Neuronal stem cell (in vitro differentiated cells): ENCODE measurements at regions not wholly inside any gene's neighbourhood (a gene's known extent, or its start where the extent isn't known, plus 50 kb on each side); places are given as distances from the start of the nearest gene placed in this dataset.
"Not testable (repeated sequence)": the region's sequence is repeated elsewhere in the genome, so short reads cannot be mapped to it uniquely, and the experiment has no call there.

Experiments
- DNase-seq: peaks from one replicate; pipeline ENCODE4 v3.0.0-alpha.2; 2013; ENCODE audit warnings: low spot score
- H2AFZ ChIP-seq: one replicate; pipeline ENCODE4 v1.6.1; 2013; ENCODE audit warnings: mild to moderate bottlenecking, low read length, inconsistent platforms
- H2AK5ac ChIP-seq: 2 replicates; pipeline ENCODE4 v1.6.1; 2013; ENCODE audit warnings: low read depth, mild to moderate bottlenecking, inconsistent platforms, low read length, moderate library complexity, mixed read lengths
- H2BK120ac ChIP-seq: 2 replicates; pipeline ENCODE4 v1.6.1; 2013; ENCODE audit warnings: low read depth, mild to moderate bottlenecking, inconsistent platforms, low read length, moderate library complexity, mixed read lengths
- H2BK12ac ChIP-seq: one replicate; pipeline ENCODE4 v1.6.1; 2013; ENCODE audit warnings: low read length, inconsistent platforms
- H2BK15ac ChIP-seq: 2 replicates; pipeline ENCODE4 v1.6.1; 2013; ENCODE audit warnings: mild to moderate bottlenecking, low read length, inconsistent platforms, mixed read lengths
- H2BK5ac ChIP-seq: one replicate; pipeline ENCODE4 v1.6.1; 2013; ENCODE audit warnings: inconsistent platforms, mild to moderate bottlenecking, low read length, moderate library complexity
- H3K14ac ChIP-seq: one replicate; pipeline ENCODE4 v1.6.1; 2013; ENCODE audit warnings: low read length, inconsistent platforms
- H3K18ac ChIP-seq: 2 replicates; pipeline ENCODE4 v1.6.1; 2013; ENCODE audit warnings: low read length, inconsistent platforms
- H3K23ac ChIP-seq: 2 replicates; pipeline ENCODE4 v1.6.1; 2013; ENCODE audit warnings: low read depth, mild to moderate bottlenecking, mixed read lengths, low read length, inconsistent platforms; ENCODE audit not compliant: poor library complexity
- H3K27ac ChIP-seq: replicated peaks from 3 replicates; pipeline ENCODE4 v1.5.1; 2013; ENCODE audit warnings: low read length, inconsistent platforms
- H3K27me3 ChIP-seq, 3 experiments: 2 replicates each; pipeline ENCODE4 v1.6.1; 2013; ENCODE audit warnings: low read length in 3 of 3, mild to moderate bottlenecking in 2 of 3, inconsistent platforms in 1 of 3, low read depth in 1 of 3, mixed read lengths in 1 of 3, moderate library complexity in 1 of 3; ENCODE audit not compliant: control insufficient read depth in 3 of 3, insufficient read depth in 3 of 3
- H3K36me3 ChIP-seq, 2 donors: replicated peaks in 1 of 2; 2 replicates each; pipeline ENCODE4 v1.6.1; 2013; ENCODE audit warnings: low read length in 2 of 2; ENCODE audit not compliant: control insufficient read depth in 2 of 2, insufficient read depth in 2 of 2
- H3K4ac ChIP-seq: 2 replicates; pipeline ENCODE4 v1.6.1; 2013; ENCODE audit warnings: inconsistent platforms, mild to moderate bottlenecking, low read length, moderate library complexity
- H3K4me1 ChIP-seq, 2 donors: 1 replicate in 1 of 2; 2 replicates in 1 of 2; pipeline ENCODE4 v1.6.1; 2013; ENCODE audit warnings: low read length in 2 of 2, low read depth in 1 of 2; ENCODE audit not compliant: control insufficient read depth in 2 of 2, insufficient read depth in 1 of 2
- H3K4me2 ChIP-seq: one replicate; pipeline ENCODE4 v1.6.1; 2013; ENCODE audit warnings: mild to moderate bottlenecking, low read length, inconsistent platforms; ENCODE audit not compliant: insufficient read depth, poor library complexity, severe bottlenecking
- H3K4me3 ChIP-seq, 2 donors: 2 replicates each; pipeline ENCODE4 v1.5.1; 2013; ENCODE audit warnings: low read length in 2 of 2, mild to moderate bottlenecking in 2 of 2, inconsistent platforms in 1 of 2, moderate library complexity in 1 of 2
- H3K79me1 ChIP-seq: one replicate; pipeline ENCODE4 v1.6.1; 2013; ENCODE audit warnings: low read depth, mild to moderate bottlenecking, inconsistent platforms, low read length, moderate library complexity
- H3K9ac ChIP-seq: one replicate; pipeline ENCODE4 v1.6.1; 2013; ENCODE audit warnings: mild to moderate bottlenecking, low read depth, low read length, inconsistent platforms; ENCODE audit not compliant: poor library complexity
- H3K9me3 ChIP-seq, 2 donors: replicated peaks in 1 of 2; 2 replicates each; pipeline versions ENCODE3 to v1.6.1; 2013; ENCODE audit warnings: low read length in 2 of 2, mild to moderate bottlenecking in 2 of 2, inconsistent platforms in 1 of 2, low read depth in 1 of 2, mixed read lengths in 1 of 2, moderate library complexity in 1 of 2; ENCODE audit not compliant: control insufficient read depth in 2 of 2, insufficient read depth in 1 of 2
- H4K8ac ChIP-seq: one replicate; pipeline ENCODE4 v1.6.1; 2013; ENCODE audit warnings: low read depth, mild to moderate bottlenecking, inconsistent platforms, low read length, moderate library complexity
- H4K91ac ChIP-seq: one replicate; pipeline ENCODE4 v1.6.1; 2013; ENCODE audit warnings: low read length, low read depth, mild to moderate bottlenecking, inconsistent platforms; ENCODE audit not compliant: poor library complexity
- WGBS, 2 donors: extraction: QIAGEN DNeasy Blood & Tissue Kit; methylation state at CpG; one replicate each; pipeline ENCODE4 v1.1.7; 2013; ENCODE audit warnings: missing lambda C conversion rate in 2 of 2, mixed read lengths in 1 of 2; ENCODE audit not compliant: insufficient read length in 2 of 2, insufficient replicate concordance in 1 of 2; ENCODE audit errors: extremely low coverage in 2 of 2; 5-methylcytosine and 5-hydroxymethylcytosine counted together

DNA sequence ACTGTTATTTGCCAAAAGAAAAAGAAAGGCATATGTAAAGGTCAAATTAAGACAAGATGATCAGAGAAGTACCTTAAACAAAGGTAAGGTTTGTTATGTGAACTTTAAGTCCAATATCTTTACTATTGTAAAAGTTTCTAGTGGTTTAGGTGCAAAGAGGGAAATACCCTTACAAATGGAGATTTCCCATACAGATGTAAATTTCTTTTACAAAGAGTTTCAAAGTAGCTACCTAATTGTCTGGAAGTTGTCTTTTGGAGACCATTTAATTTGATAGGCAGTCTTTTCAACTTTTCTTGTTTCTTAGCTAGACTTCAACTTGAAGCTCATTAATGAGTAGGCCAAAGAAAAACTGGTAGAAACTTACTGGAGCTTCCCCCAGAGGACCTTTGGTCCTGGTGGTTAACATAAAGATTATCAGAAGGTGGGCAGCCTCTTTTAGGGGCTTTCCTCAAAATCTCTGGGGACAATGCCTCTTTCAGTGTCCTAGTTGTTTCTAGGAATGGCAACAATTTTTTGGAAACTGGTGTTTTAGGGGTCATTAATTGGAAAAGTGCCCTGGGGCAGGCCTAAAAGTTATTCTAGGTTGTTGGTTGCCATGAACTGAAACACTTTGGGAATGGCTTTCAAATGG, 297.3 kb downstream of the GUCY2F start:
- Histone ChIP-seq H4K91ac (no peak overlapping the region), H3K14ac (no peak overlapping the region), H3K9ac (no peak overlapping the region), H3K18ac (no peak overlapping the region), H2AK5ac (no peak overlapping the region), H2BK5ac (no peak overlapping the region), H3K9me3 (no peaks in the 10 kb centered on the region), H4K8ac (no peak overlapping the region), H3K23ac (no peak overlapping the region), H2BK120ac (no peak overlapping the region), H3K4me2 (no peak overlapping the region), H2BK12ac (no peak overlapping the region), H3K4ac (no peak overlapping the region), H3K4me3 (no peak overlapping the region), H2AFZ (no peak overlapping the region), H3K4me1 (no peaks in the 10 kb centered on the region), H3K27ac (no peak overlapping the region), H2BK15ac (no peak overlapping the region), H3K36me3 (no peaks in the 10 kb centered on the region), H3K27me3 (no peaks in the 10 kb centered on the region), H3K79me1 (no peaks in the 10 kb centered on the region)
- DNase-seq: no peak

DNA sequence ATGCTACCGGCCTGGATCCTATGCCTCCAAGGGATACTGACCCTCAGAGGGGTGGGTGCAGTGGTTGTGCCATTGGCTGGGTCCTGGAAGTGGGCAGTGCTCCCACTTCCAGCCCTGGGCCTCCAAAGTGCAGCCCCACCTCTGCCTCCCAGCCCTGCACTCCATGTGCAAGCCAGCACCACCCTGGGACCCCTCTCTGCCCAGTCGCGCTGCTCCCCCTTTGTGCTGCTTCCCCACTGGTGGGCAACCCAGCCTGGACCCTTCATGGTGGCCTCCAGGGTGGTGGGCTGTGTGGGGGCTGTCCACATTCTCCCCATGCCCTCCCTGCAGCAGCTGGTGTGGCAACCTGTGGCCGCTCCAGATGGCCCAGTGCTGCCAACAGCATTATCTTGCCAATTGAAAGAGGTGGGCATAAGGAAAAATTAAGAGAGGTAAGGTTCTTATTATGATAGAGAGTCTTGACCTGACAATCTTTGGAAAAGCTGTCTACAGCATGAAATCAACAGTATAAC, 309.7 kb downstream of the GUCY2F start:
- Histone ChIP-seq H3K79me1 (no peaks in the 10 kb centered on the region), H4K91ac (no peak overlapping the region), H2BK120ac (no peak overlapping the region), H3K27ac (no peak overlapping the region), H3K27me3 (no peaks in the 10 kb centered on the region), H2BK5ac (no peak overlapping the region), H3K9me3 (peaks cover 0 to 5% of the 10 kb centered on the region in 2 donors), H3K36me3 (no peaks in the 10 kb centered on the region), H4K8ac (no peak overlapping the region), H2BK15ac (no peak overlapping the region), H3K14ac (no peak overlapping the region), H3K4me3 (no peak overlapping the region), H3K23ac (no peak overlapping the region), H2AK5ac (no peak overlapping the region), H2AFZ (no peak overlapping the region), H3K4me1 (no peaks in the 10 kb centered on the region), H2BK12ac (no peak overlapping the region), H3K9ac (no peak overlapping the region), H3K18ac (no peak overlapping the region), H3K4ac (no peak overlapping the region), H3K4me2 (no peak overlapping the region)
- no peak for DNase-seq
- WGBS, 2 donors: no CpG with 5 or more reads among the region's 4 CpGs

DNA sequence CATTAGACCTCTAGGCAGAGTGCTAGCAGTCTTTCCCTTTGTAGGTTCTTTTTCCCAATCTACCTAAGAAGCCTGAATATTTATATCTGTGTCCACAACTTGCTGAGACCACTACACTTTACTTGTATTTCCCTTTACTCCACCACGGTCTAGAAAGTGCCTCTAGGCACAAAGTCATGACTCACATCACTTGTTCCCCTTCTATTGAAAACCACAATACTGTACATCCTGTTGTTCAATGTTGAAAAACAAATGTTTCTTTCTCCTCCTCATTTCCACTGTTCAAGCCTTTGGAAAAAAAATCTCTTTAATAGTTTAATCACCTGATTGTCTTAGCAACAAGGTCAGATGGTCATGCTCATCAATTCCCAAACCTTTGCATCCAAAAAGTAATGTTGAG, 326.7 kb downstream of the GUCY2F start:
- Histone ChIP-seq H3K79me1 (no peaks in the 10 kb centered on the region), H2BK120ac (no peak overlapping the region), H3K23ac (no peak overlapping the region), H3K9ac (no peak overlapping the region), H3K4me1 (no peaks in the 10 kb centered on the region), H2AFZ (no peak overlapping the region), H3K4ac (no peak overlapping the region), H3K36me3 (no peaks in the 10 kb centered on the region), H2BK12ac (no peak overlapping the region), H3K18ac (no peak overlapping the region), H3K14ac (no peak overlapping the region), H3K4me3 (no peak overlapping the region), H3K27me3 (no peaks in the 10 kb centered on the region), H3K9me3 (no peaks in the 10 kb centered on the region), H2AK5ac (no peak overlapping the region), H4K8ac (no peak overlapping the region), H3K4me2 (no peak overlapping the region), H4K91ac (no peak overlapping the region), H2BK15ac (no peak overlapping the region), H3K27ac (no peak overlapping the region), H2BK5ac (no peak overlapping the region)
- DNase-seq: no peak
- no CpG with 5 or more reads among the region's 1 CpG for WGBS, 2 donors

DNA sequence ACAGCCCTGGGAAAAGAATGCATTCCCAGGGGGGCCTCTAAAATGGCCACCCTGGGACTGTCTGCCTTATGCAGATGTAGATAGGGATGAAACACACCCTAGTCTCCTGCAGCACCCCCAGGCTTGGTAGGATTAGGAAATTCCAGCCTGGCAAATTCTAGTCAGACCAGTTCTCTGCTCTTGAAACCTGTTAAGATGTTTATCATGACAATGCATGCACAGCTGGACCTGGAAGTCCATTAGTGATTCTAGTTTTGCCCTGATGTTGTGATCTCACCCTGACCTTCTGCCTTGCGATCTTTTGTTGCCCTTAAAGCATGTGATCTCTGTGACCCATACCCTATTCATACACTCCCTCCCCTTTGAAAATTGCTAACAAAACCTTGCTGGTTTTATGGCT, 337.7 kb downstream of the GUCY2F start:
- not testable (repeated sequence) for H2BK120ac ChIP-seq, H2AK5ac ChIP-seq, H3K4me2 ChIP-seq, H3K4ac ChIP-seq, H2BK12ac ChIP-seq, H3K27me3 ChIP-seq, H2AFZ ChIP-seq, H3K9ac ChIP-seq, H2BK5ac ChIP-seq, H3K14ac ChIP-seq, H3K23ac ChIP-seq, H2BK15ac ChIP-seq, H4K8ac ChIP-seq, H4K91ac ChIP-seq, H3K36me3 ChIP-seq, DNase-seq, H3K4me3 ChIP-seq, H3K79me1 ChIP-seq, H3K27ac ChIP-seq, H3K18ac ChIP-seq
- peaks cover 0 to 11% of the 10 kb centered on the region in 2 donors for H3K4me1 ChIP-seq
- H3K9me3 ChIP-seq: peaks cover 0 to 39% of the 10 kb centered on the region in 2 donors
- WGBS, 2 donors: no CpG with 5 or more reads among the region's 1 CpG
